Omental fat pad (tissue), 3 donors: ENCODE measurements at regions not wholly inside any gene's neighbourhood (a gene's known extent, or its start where the extent isn't known, plus 50 kb on each side); places are given as distances from the start of the nearest gene placed in this dataset.

Experiments
- ATAC-seq: fragments of 150-250 bp; one replicate; pipeline ENCODE4 v1.9.1; 2016; ENCODE audit warnings: mild to moderate bottlenecking, moderate library complexity; ENCODE audit not compliant: low FRiP score
- DNase-seq: peaks from one replicate; pipeline ENCODE4 v3.0.0-alpha.2; 2019; ENCODE audit warnings: low spot score
- TF ChIP-seq, protein P1 (sequence below), 3 donors: fragments of 450-650 bp; IDR thresholded peaks; one replicate each; pipeline ENCODE4 v1.5.1; 2016 to 2017; ENCODE audit warnings: antibody characterized with exemption in 3 of 3, mild to moderate bottlenecking in 3 of 3, moderate library complexity in 2 of 3

DNA sequence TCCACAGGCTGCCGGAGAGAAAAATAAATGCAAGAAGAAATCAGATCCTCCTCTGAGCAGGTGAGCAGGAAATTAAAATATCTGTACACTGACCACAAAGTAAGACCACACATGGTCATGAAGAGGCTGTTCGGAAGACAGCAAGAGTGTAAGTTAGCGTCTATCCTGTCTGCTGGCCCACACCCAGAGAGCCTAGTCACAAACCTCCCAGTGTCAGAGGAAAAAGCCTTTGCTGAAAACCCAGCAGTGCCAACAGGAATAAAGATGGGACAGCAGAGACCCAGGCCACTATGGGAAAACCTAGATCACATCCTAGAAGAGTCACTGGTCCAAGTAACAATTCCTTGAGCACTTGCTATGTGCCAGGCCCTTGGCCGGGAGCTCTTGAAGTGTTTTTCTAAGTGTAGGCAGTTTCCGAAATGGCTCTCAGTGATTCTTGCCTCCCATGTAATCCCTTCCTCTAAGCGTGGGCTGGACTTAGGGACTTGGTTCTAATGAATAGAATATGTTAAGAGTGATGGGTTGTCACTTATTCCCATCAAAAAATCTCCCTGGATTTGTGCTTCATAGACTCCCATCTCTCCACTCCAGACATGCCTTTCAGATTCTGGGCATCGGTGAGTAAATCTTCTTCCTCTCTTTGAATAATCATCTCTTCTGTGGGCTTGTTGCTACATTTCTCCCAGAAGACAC is 110.9 kb upstream of the PKDCC start:
- DNase-seq: no peak
- TF ChIP-seq, protein P1, sequence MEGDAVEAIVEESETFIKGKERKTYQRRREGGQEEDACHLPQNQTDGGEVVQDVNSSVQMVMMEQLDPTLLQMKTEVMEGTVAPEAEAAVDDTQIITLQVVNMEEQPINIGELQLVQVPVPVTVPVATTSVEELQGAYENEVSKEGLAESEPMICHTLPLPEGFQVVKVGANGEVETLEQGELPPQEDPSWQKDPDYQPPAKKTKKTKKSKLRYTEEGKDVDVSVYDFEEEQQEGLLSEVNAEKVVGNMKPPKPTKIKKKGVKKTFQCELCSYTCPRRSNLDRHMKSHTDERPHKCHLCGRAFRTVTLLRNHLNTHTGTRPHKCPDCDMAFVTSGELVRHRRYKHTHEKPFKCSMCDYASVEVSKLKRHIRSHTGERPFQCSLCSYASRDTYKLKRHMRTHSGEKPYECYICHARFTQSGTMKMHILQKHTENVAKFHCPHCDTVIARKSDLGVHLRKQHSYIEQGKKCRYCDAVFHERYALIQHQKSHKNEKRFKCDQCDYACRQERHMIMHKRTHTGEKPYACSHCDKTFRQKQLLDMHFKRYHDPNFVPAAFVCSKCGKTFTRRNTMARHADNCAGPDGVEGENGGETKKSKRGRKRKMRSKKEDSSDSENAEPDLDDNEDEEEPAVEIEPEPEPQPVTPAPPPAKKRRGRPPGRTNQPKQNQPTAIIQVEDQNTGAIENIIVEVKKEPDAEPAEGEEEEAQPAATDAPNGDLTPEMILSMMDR (IDR thresholded peaks at IDR 0.05): no peak
- no peak for ATAC-seq

DNA sequence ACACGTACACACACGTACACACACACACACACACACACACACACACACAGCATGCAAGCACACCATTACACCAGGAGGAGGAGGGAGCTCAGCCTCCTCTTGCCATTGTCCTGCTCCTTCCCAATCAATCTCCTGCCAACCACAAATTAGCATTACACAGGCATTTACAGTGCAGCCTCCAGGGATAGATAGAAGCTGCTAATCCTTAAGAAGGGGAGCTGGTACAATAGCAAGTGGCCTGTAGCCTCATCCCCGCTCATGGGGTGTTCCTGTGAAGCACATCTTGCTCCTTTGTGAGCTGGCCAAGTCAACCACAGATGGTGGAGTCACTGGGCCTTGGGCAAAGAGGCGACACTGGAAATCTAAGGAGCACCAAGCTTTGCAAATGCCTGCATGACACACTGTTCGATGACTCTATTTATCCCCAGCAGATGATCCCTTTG is 110.3 kb upstream of the PKDCC start:
- TF ChIP-seq, protein P1 (IDR thresholded peaks at IDR 0.05): no peak
- no peak for ATAC-seq
- DNase-seq: no peak

DNA sequence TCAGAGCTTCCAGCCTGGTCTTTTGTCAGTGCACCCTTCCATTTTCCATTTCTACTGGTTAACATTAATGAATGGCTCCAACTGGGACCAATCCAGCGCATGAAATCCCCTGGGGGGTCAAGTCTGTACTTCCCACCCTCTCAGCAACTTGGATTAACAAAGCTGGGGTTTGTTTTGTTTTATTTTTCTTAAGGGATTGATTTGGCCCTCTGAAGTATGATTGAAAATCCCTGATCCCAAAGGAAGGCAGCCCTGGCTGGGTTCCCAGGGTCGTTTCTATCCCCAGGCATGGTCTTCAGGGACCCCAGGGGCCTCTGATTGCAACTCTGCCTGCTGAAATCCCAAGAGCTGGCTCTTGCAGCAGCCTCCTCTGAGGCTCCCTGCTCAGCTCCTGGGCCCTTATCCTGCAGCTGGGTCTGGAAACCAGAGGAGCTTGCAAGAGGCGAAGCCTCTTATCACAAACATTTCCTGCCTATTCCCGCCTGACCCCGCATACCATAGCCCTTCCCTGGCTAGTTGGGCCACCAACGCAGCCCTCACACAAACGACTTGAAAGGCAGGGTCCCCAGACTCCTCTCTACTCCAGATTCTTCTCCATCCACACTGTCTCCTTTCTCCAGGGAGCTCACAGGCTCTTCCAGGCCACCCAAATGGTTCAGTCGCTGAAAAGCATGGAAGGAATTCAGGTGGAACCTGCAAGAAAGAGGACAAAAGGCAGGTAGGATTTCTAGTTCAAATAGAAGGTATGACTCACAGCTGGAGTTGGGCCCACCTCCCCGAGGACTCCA is 109.7 kb upstream of the PKDCC start:
- DNase-seq (no peak), ATAC-seq (no peak)
- TF ChIP-seq, protein P1 (IDR thresholded peaks at IDR 0.05): no peak

DNA sequence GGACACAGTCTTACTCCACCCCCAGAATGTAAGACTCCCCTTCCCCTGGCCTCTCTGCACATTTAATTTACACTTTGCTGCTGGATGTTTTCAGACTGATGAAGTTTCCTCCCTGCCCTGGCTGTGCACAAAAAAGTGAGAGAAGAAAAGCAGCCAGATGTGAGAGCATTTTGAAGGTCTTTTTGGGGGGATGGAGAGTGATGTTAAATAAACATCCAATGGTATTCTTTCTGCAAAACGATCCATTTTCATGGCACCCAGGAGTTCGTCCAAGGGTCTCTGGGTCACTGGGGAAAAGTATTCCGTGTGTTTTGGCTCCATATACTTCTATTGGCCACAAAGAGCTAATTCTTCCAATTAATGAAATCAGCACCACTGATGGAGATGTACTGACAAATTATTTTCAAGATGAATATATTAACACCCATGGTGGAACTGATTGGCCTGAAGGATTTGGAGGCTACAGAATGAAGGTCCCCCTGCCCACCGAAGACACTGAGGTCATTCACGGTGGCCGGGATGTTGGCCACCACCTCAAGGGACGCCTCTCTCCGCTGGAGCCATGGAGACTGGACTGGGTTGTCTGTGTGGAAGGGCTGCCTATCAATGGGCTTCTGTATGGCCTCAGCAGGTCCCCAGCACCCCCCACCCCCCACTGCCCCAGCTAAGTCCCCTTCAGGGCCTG is 107.6 kb upstream of the PKDCC start:
- TF ChIP-seq, protein P1 (IDR thresholded peaks at IDR 0.05): no peak
- no peak for ATAC-seq
- DNase-seq: no peak

DNA sequence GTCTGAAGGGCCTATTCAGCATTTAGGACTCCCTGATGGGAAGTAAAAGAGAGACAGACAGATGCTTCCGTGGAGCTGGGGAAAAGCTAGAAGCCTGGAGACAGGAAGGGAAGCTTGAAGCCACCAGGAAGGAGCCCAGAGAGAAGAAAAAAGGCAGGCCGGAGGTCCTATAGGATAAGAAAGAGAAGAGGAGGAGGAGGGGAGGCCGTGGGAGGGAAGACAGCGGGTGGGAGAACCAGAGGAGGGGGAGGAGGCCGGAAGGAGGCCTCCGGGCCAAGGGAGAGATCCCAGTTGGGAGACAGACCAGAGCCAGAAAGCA is 107.1 kb upstream of the PKDCC start:
- TF ChIP-seq, protein P1 (IDR thresholded peaks at IDR 0.05): no peak
- DNase-seq (no peak), ATAC-seq (no peak)

DNA sequence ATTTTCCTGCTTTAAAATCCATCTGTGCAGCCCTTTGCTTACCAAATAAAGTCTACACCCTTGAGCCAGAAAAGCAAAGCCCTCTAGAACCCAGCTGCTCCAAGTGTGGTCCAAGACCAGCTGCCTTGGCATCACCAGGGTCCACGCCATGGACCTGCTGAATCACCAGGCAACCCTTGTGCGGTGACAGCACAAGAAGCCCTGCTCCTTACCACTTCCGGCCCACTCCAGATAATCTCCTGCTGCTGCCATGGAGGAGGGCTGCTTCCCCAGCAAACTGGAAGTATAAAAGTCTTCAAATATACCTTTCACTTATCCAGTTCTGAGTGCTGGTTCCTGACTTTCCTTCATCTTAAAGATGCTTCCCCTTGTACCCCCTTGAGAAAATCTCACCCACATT is 106.0 kb upstream of the PKDCC start:
- no peak for ATAC-seq
- TF ChIP-seq, protein P1 (IDR thresholded peaks at IDR 0.05): no peak

More for the DNA sequence above, 106.0 kb upstream of the PKDCC start:
- no peak for DNase-seq
